ENCODE measurements at regions not wholly inside any gene's neighbourhood (a gene's known extent, or its start where the extent isn't known, plus 50 kb on each side); places are given as distances from the start of the nearest gene placed in this dataset.

DNA sequence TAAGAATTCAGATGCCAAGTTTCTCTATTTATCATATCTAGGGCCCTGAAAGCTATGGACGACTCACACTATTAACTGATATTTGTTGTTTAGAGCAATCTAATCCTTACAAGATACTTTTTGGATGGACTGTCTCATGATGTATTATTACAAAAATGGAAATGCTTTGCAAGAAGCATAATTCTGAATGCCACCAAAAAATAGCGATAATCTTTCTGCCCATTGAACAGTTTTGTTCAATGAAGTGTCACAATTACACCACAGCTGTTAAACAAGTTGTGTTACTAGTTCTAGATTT lies 460.4 kb upstream of the JARID2 start (continued):
- no peak for TF ChIP-seq ZNF416 (CRISPR knock-in tag; IDR thresholded peaks at IDR 0.05)

DNA sequence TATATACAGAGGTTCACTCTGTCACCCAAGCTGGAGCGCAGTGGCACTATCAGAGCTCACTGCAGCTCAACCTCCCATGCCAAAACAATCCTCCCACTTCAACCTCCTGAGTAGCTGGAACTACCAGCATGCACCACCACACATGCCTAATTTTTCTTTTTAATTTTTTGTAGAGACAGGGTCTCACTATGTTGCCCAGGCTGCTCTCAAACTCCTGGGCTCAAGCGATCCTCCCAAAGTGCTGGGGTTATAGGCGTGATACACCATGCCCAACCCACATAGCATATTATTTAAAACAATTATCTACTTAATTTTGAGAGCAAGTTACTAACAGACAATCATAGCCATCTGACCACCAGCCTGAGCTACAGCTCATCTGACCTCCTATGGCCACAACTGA lies 459.9 kb upstream of the JARID2 start:
- H3K36me3 Mint-ChIP-seq: peaks cover 8% of the 10 kb centered on the region
- no peak overlapping the region for H3K4me3 Mint-ChIP-seq
- H3K4me1 Mint-ChIP-seq: peaks cover 87% of the 10 kb centered on the region
- ChIA-PET POLR2A (no interaction called here), CTCF (interaction anchor here (1.1 kb wide), 1 partner anchor 13 kb away, joined by 3 read pairs; no protein-coding TSS in a partner anchor)
- H3K9me3 Mint-ChIP-seq: peaks cover 8% of the 10 kb centered on the region
- peak overlapping the region; percentile 98 for H3K27ac Mint-ChIP-seq
- DNase-seq (ENCODE audit: low spot score): no peak
- ATAC-seq: no peak
- TF ChIP-seq ZNF121 (CRISPR knock-in tag; IDR thresholded peaks at IDR 0.05) (peak; percentile 91), E2F4 (CRISPR knock-in tag; IDR thresholded peaks at IDR 0.05; ENCODE audit: borderline replicate concordance, low read depth) (no peak), ZNF263 (CRISPR knock-in tag; IDR thresholded peaks at IDR 0.05; ENCODE audit: low read depth) (no peak)
- H3K27me3 Mint-ChIP-seq (ENCODE audit: low read depth): no peaks in the 10 kb centered on the region

- H3K9me3 Mint-ChIP-seq: peaks cover 8% of the 10 kb centered on the region
- no peak for ATAC-seq
- POLR2A ChIA-PET: no interaction called here
- H3K27ac Mint-ChIP-seq: peak overlapping the region; percentile 98
- H3K4me1 Mint-ChIP-seq: peaks cover 87% of the 10 kb centered on the region
- CTCF ChIA-PET: interaction anchor here (1.1 kb wide), 1 partner anchor 13 kb away, joined by 3 read pairs; no protein-coding TSS in a partner anchor
- no peaks in the 10 kb centered on the region for H3K27me3 Mint-ChIP-seq (ENCODE audit: low read depth)
- peaks cover 8% of the 10 kb centered on the region for H3K36me3 Mint-ChIP-seq
- TF ChIP-seq ZNF138 (CRISPR knock-in tag; conservative IDR thresholded peaks at IDR 0.05) (no peak), FOXJ3 (CRISPR knock-in tag; IDR thresholded peaks at IDR 0.05; ENCODE audit: borderline replicate concordance) (no peak), ZNF263 (CRISPR knock-in tag; IDR thresholded peaks at IDR 0.05; ENCODE audit: low read depth) (no peak), NR3C1 (CRISPR knock-in tag; conservative IDR thresholded peaks at IDR 0.05; ENCODE audit: low read depth) (no peak), JUN (CRISPR knock-in tag; IDR thresholded peaks at IDR 0.05) (no peak), ZNF671 (CRISPR knock-in tag; IDR thresholded peaks at IDR 0.05) (no peak)
- TF ChIP-seq, protein P1, sequence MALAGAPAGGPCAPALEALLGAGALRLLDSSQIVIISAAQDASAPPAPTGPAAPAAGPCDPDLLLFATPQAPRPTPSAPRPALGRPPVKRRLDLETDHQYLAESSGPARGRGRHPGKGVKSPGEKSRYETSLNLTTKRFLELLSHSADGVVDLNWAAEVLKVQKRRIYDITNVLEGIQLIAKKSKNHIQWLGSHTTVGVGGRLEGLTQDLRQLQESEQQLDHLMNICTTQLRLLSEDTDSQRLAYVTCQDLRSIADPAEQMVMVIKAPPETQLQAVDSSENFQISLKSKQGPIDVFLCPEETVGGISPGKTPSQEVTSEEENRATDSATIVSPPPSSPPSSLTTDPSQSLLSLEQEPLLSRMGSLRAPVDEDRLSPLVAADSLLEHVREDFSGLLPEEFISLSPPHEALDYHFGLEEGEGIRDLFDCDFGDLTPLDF (CRISPR knock-in tag; IDR thresholded peaks at IDR 0.05): no peak
- TF ChIP-seq, protein P2, sequence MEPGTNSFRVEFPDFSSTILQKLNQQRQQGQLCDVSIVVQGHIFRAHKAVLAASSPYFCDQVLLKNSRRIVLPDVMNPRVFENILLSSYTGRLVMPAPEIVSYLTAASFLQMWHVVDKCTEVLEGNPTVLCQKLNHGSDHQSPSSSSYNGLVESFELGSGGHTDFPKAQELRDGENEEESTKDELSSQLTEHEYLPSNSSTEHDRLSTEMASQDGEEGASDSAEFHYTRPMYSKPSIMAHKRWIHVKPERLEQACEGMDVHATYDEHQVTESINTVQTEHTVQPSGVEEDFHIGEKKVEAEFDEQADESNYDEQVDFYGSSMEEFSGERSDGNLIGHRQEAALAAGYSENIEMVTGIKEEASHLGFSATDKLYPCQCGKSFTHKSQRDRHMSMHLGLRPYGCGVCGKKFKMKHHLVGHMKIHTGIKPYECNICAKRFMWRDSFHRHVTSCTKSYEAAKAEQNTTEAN (CRISPR knock-in tag; IDR thresholded peaks at IDR 0.05): no peak
- TF ChIP-seq, protein P3, sequence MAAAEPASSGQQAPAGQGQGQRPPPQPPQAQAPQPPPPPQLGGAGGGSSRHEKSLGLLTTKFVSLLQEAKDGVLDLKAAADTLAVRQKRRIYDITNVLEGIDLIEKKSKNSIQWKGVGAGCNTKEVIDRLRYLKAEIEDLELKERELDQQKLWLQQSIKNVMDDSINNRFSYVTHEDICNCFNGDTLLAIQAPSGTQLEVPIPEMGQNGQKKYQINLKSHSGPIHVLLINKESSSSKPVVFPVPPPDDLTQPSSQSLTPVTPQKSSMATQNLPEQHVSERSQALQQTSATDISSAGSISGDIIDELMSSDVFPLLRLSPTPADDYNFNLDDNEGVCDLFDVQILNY (CRISPR knock-in tag; IDR thresholded peaks at IDR 0.05): no peak
- H3K4me3 Mint-ChIP-seq: no peak overlapping the region
- DNase-seq (ENCODE audit: low spot score): no peak
These were observed 459.4 kb upstream of the JARID2 start for GRCh38 chr6:14786455-14786854.

DNA sequence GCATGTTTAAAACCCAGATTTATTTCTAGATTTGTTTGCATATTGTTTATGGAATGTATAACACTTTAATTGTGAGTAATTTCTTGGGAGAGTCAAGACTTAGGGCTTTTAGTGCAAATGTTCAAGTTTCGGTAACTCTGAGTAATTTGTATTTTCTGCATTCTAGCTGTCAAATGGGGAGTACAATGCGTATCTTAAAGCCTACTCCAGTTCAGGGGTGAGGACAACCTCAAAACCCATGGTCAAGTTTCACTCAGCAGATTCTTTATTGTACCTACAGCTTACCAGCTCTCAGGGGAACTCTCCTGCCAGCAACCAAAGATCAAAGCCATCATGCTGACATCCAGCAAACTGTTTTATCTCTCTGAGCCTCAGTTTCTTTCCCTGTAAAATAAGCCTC lies 458.6 kb upstream of the JARID2 start:
- Mint-ChIP-seq H3K9me3 (peaks cover 8% of the 10 kb centered on the region), H3K27ac (0 out of 2 replicates have a peak overlapping the region, but pooled peaks have one; percentile 15), H3K4me1 (peaks cover 84% of the 10 kb centered on the region), H3K36me3 (peaks cover 8% of the 10 kb centered on the region), H3K4me3 (no peak overlapping the region), H3K27me3 (ENCODE audit: low read depth) (no peaks in the 10 kb centered on the region)
- DNase-seq (ENCODE audit: low spot score) (no peak), ATAC-seq (no peak)
- ChIA-PET CTCF (no interaction called here), POLR2A (no interaction called here)
- TF ChIP-seq FOXP1 (CRISPR knock-in tag; IDR thresholded peaks at IDR 0.05; ENCODE audit: borderline replicate concordance) (no peak), IRF2 (CRISPR knock-in tag; IDR thresholded peaks at IDR 0.05; ENCODE audit: borderline replicate concordance, low read depth) (no peak)
- TF ChIP-seq, protein P1 (CRISPR knock-in tag; IDR thresholded peaks at IDR 0.05): no peak
- TF ChIP-seq, protein P4, sequence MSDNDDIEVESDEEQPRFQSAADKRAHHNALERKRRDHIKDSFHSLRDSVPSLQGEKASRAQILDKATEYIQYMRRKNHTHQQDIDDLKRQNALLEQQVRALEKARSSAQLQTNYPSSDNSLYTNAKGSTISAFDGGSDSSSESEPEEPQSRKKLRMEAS (CRISPR knock-in tag; IDR thresholded peaks at IDR 0.05): no peak
